CD14-positive monocyte (primary cell): ENCODE measurements at regions not wholly inside any gene's neighbourhood (a gene's known extent, or its start where the extent isn't known, plus 50 kb on each side); places are given as distances from the start of the nearest gene placed in this dataset.
"Not testable (repeated sequence)": the region's sequence is repeated elsewhere in the genome, so short reads cannot be mapped to it uniquely, and the experiment has no call there.

ENCODE experiments used
- DNase-seq, 3 donors: peaks; one replicate each; pipeline ENCODE4 v3.0.0-alpha.2; 2011 to 2022
- H2AFZ ChIP-seq: 2 replicates; pipeline ENCODE4 v1.6.0; 2012; ENCODE audit warnings: mild to moderate bottlenecking, low read depth, low read length, inconsistent platforms; ENCODE audit not compliant: insufficient read depth, poor library complexity, severe bottlenecking
- H3K27ac ChIP-seq, 2 donors: 1 replicate in 1 of 2; 2 replicates in 1 of 2; pipeline ENCODE4 v1.5.1; 2012 to 2013; ENCODE audit warnings: low read length in 2 of 2, control low read depth in 1 of 2, inconsistent platforms in 1 of 2, low read depth in 1 of 2, mild to moderate bottlenecking in 1 of 2
- H3K27me3 ChIP-seq, 2 donors: one replicate each; pipeline versions ENCODE4 v1.6.0 to v1.6.1; 2011 to 2013; ENCODE audit warnings: low read length in 2 of 2; ENCODE audit not compliant: control insufficient read depth in 2 of 2, insufficient read depth in 2 of 2
- H3K36me3 ChIP-seq, 2 donors: replicated peaks in 1 of 2; 1 replicate in 1 of 2; 2 replicates in 1 of 2; pipeline versions ENCODE4 v1.5.1 to v1.6.1; 2012 to 2013; ENCODE audit warnings: low read length in 2 of 2, control low read depth in 1 of 2, inconsistent platforms in 1 of 2, mild to moderate bottlenecking in 1 of 2; ENCODE audit not compliant: insufficient read depth in 2 of 2, control insufficient read depth in 1 of 2
- H3K4me1 ChIP-seq, 2 donors: 1 replicate in 1 of 2; 2 replicates in 1 of 2; pipeline versions ENCODE4 v1.5.1 to v1.6.1; 2012 to 2013; ENCODE audit warnings: low read length in 2 of 2, control low read depth in 1 of 2, inconsistent platforms in 1 of 2, mild to moderate bottlenecking in 1 of 2, moderate library complexity in 1 of 2; ENCODE audit not compliant: insufficient read depth in 2 of 2, control insufficient read depth in 1 of 2
- H3K4me2 ChIP-seq: replicated peaks from 2 replicates; pipeline ENCODE3; 2012; ENCODE audit warnings: low read length, moderate library complexity, mild to moderate bottlenecking; ENCODE audit not compliant: poor library complexity, severe bottlenecking; ENCODE audit errors: extremely low read depth
- H3K4me3 ChIP-seq, 3 experiments: fragments of 200-600 bp in 1 of 3; sonication (generic) in 1 of 3; replicated peaks in 1 of 3; 1 replicate in 2 of 3; 2 replicates in 1 of 3; pipeline ENCODE4 v1.5.1; 2011 to 2013; ENCODE audit warnings: low read length in 3 of 3, mild to moderate bottlenecking in 3 of 3, control low read depth in 2 of 3, low read depth in 2 of 3, inconsistent platforms in 1 of 3, moderate library complexity in 1 of 3
- H3K79me2 ChIP-seq: 2 replicates; pipeline ENCODE4 v1.6.0; 2012; ENCODE audit warnings: mild to moderate bottlenecking, control low read depth, inconsistent platforms, low read length, moderate library complexity; ENCODE audit not compliant: insufficient read depth
- H3K9ac ChIP-seq: 2 replicates; pipeline ENCODE4 v1.6.0; 2017; ENCODE audit warnings: low read length, mild to moderate bottlenecking; ENCODE audit not compliant: insufficient read depth, poor library complexity, severe bottlenecking
- H3K9me3 ChIP-seq, 2 donors: replicated peaks in 1 of 2; 1 replicate in 1 of 2; 2 replicates in 1 of 2; pipeline versions ENCODE4 v1.5.1 to v1.6.1; 2012 to 2013; ENCODE audit warnings: low read length in 2 of 2, control low read depth in 1 of 2; ENCODE audit not compliant: control insufficient read depth in 1 of 2, insufficient read depth in 1 of 2
- H4K20me1 ChIP-seq: 2 replicates; pipeline ENCODE4 v1.6.0; 2012; ENCODE audit warnings: mild to moderate bottlenecking, low read length, control low read depth, moderate library complexity; ENCODE audit not compliant: insufficient read depth
- H3K27ac Mint-ChIP-seq, 7 donors: one replicate each; pipeline ENCODE4 v1.8.0; 2020; ENCODE audit warnings: mild to moderate bottlenecking in 7 of 7, mixed read lengths in 7 of 7, moderate library complexity in 6 of 7, inconsistent platforms in 2 of 7
- H3K27me3 Mint-ChIP-seq, 3 donors: one replicate each; pipeline ENCODE4 v1.8.0; 2021 to 2022; ENCODE audit warnings: low read depth in 3 of 3, mild to moderate bottlenecking in 3 of 3, mixed read lengths in 3 of 3, moderate library complexity in 3 of 3, inconsistent platforms in 1 of 3
- H3K36me3 Mint-ChIP-seq, 2 donors: one replicate each; pipeline ENCODE4 v1.8.0; 2020; ENCODE audit warnings: mixed read lengths in 2 of 2, inconsistent platforms in 1 of 2, mild to moderate bottlenecking in 1 of 2
- H3K4me1 Mint-ChIP-seq: one replicate; pipeline ENCODE4 v1.8.0; 2020; ENCODE audit warnings: mild to moderate bottlenecking, mixed read lengths
- H3K4me3 Mint-ChIP-seq, 2 donors: one replicate each; pipeline ENCODE4 v1.8.0; 2020; ENCODE audit warnings: mild to moderate bottlenecking in 2 of 2, mixed read lengths in 2 of 2, moderate library complexity in 1 of 2
- H3K9me3 Mint-ChIP-seq, 7 donors: one replicate each; pipeline ENCODE4 v1.8.0; 2020 to 2022; ENCODE audit warnings: mixed read lengths in 7 of 7, mild to moderate bottlenecking in 6 of 7, moderate library complexity in 6 of 7, inconsistent platforms in 2 of 7
- CTCF ChIP-seq: fragments of 200-600 bp; IDR thresholded peaks from one replicate; pipeline ENCODE4 v1.8.0; 2022; ENCODE audit warnings: antibody characterized with exemption, mild to moderate bottlenecking
- WGBS: methylation state at CpG from one replicate; pipeline ENCODE4 v1.1.5; 2013; ENCODE audit warnings: missing lambda C conversion rate; ENCODE audit not compliant: insufficient coverage; 5-methylcytosine and 5-hydroxymethylcytosine counted together
- intact Hi-C, 2 donors: fragments of 100-400 bp; cut with micrococcal nuclease; formaldehyde crosslinking; loops; one replicate each; pipeline versions ENCODE4 v1.15.0 to v1.15.1; 2023

- H3K4me3 Mint-ChIP-seq, H3K4me1 ChIP-seq, H3K79me2 ChIP-seq, H3K27ac ChIP-seq, H3K4me3 ChIP-seq, H3K9me3 ChIP-seq, H4K20me1 ChIP-seq, H3K4me1 Mint-ChIP-seq, intact Hi-C loops, DNase-seq, H3K27ac Mint-ChIP-seq, H3K9ac ChIP-seq, H3K36me3 Mint-ChIP-seq, H3K36me3 ChIP-seq, H3K27me3 ChIP-seq: not testable (repeated sequence)
- Histone ChIP-seq H3K4me2 (peak overlapping the region; percentile 58), H2AFZ (peak overlapping the region; percentile 50)
- WGBS = 95% methylated on average over 3 of the region's 6 CpGs
- H3K27me3 Mint-ChIP-seq = peaks cover 13 to 24% (median 17%) of the 10 kb centered on the region in 3 donors
- H3K9me3 Mint-ChIP-seq = peaks cover 3 to 18% (median 9%) of the 10 kb centered on the region in 7 donors
Measured at GRCh38 chr11:122557163-122557562, 98.4 kb upstream of the UBASH3B start.

- peaks cover 0 to 8% of the 10 kb centered on the region in 2 donors for H3K4me1 ChIP-seq
- H3K4me2 ChIP-seq = peak overlapping the region; percentile 58
- intact Hi-C loops = no loop called here
- no peaks in the 10 kb centered on the region for H3K79me2 ChIP-seq
- WGBS = 65% methylated on average over 33 of the region's 34 CpGs
- H3K9me3 Mint-ChIP-seq = peaks cover 3 to 18% (median 9%) of the 10 kb centered on the region in 7 donors
- H2AFZ ChIP-seq = peak overlapping the region; percentile 50
- peaks cover 13 to 23% (median 15%) of the 10 kb centered on the region in 3 donors for H3K27me3 Mint-ChIP-seq
- no peak overlapping the region for H3K4me3 Mint-ChIP-seq
- H3K27ac ChIP-seq = no peak overlapping the region
- no peaks in the 10 kb centered on the region for H3K36me3 Mint-ChIP-seq
- TF ChIP-seq CTCF = no peak
- peak overlapping the region; percentile 21 for H3K9ac ChIP-seq
- no peaks in the 10 kb centered on the region for H4K20me1 ChIP-seq
- H3K4me1 Mint-ChIP-seq = peaks cover 8% of the 10 kb centered on the region
- no peak for DNase-seq
- H3K9me3 ChIP-seq = peaks cover 2 to 8% of the 10 kb centered on the region in 2 donors
- H3K4me3 ChIP-seq = peak overlapping the region in 1 of 3 experiments; percentile 52
- H3K36me3 ChIP-seq = no peaks in the 10 kb centered on the region
- H3K27me3 ChIP-seq = peaks cover 0 to 3% of the 10 kb centered on the region in 2 donors
- H3K27ac Mint-ChIP-seq = no peak overlapping the region
Measured at GRCh38 chr11:122556605-122557004, 98.9 kb upstream of the UBASH3B start.
